NT2/D1 (cell line): ENCODE measurements at regions not wholly inside any gene's neighbourhood (a gene's known extent, or its start where the extent isn't known, plus 50 kb on each side); places are given as distances from the start of the nearest gene placed in this dataset.

Experiments
- SUZ12 ChIP-seq: IDR thresholded peaks from 2 replicates; pipeline ENCODE4 v1.6.1; 2011; ENCODE audit not compliant: insufficient read length, insufficient read depth; ENCODE audit errors: extremely low read depth
- YY1 ChIP-seq: IDR thresholded peaks from 2 replicates; pipeline ENCODE4 v1.6.1; 2011; ENCODE audit not compliant: insufficient read length, insufficient read depth
- ZNF274 ChIP-seq: IDR thresholded peaks from 2 replicates; pipeline ENCODE4 v1.6.1; 2011; ENCODE audit warnings: mild to moderate bottlenecking, low read depth, low read length

DNA sequence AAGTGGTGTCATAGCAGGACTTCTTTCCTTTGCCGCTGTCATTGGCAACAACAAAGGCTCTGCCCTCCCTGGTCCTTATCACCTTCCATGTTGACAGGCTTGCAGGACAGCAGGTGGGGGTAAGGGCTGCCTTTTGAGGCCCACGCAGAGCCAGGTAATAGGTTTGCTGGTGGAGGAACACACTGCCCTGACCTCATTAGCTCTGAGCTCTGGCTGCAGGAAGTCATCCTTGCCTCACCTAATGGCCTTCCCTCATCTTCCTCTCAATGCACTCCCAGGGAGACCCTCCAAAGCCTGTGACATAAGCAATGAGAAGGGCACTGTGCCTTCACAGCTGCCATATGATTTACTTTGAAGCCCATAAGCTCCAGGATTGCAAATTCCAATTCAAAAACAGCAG lies 1205.2 kb upstream of the AUTS2 start:
- no peak for TF ChIP-seq YY1
- no peak for TF ChIP-seq ZNF274
- TF ChIP-seq SUZ12: no peak
